ENCODE measurements at regions not wholly inside any gene's neighbourhood (a gene's known extent, or its start where the extent isn't known, plus 50 kb on each side); places are given as distances from the start of the nearest gene placed in this dataset.

- no peaks in the 10 kb centered on the region for H3K9me3 ChIP-seq (ENCODE audit: control insufficient read depth, insufficient read depth, low read depth, low read length)
- TF ChIP-seq ZNF146 (tag by site-specific recombination; IDR thresholded peaks at IDR 0.05) (no peak), ZNF280D (tag by site-specific recombination; IDR thresholded peaks at IDR 0.05) (no peak), ZNF560 (tag by site-specific recombination; IDR thresholded peaks at IDR 0.05; ENCODE audit: borderline replicate concordance) (no peak), ZNF2 (tag by site-specific recombination; IDR thresholded peaks at IDR 0.05) (no peak), BCL11A (tag by site-specific recombination; IDR thresholded peaks at IDR 0.05; ENCODE audit: low read depth) (no peak), ZNF132 (tag by site-specific recombination; IDR thresholded peaks at IDR 0.05; ENCODE audit: borderline replicate concordance) (no peak), ZNF311 (tag by site-specific recombination; IDR thresholded peaks at IDR 0.05; ENCODE audit: borderline replicate concordance) (no peak)
- no peak overlapping the region for H3K27ac ChIP-seq (ENCODE audit: extremely low read depth, low read depth, low read length)
- CTCF ChIA-PET: no interaction called here
- H3K4me3 ChIP-seq (ENCODE audit: low read depth, low read length): no peak overlapping the region
- H3K36me3 ChIP-seq (ENCODE audit: control insufficient read depth in 2 of 2, insufficient read depth in 1 of 2, low read length in 2 of 2): no peaks in the 10 kb centered on the region
- POLR2A ChIA-PET: no interaction called here
- H3K4me1 ChIP-seq (ENCODE audit: control insufficient read depth, insufficient read depth, low read length): no peaks in the 10 kb centered on the region
Measured at GRCh38 chr12:30308010-30308717, 387.5 kb downstream of the IPO8 start.

DNA sequence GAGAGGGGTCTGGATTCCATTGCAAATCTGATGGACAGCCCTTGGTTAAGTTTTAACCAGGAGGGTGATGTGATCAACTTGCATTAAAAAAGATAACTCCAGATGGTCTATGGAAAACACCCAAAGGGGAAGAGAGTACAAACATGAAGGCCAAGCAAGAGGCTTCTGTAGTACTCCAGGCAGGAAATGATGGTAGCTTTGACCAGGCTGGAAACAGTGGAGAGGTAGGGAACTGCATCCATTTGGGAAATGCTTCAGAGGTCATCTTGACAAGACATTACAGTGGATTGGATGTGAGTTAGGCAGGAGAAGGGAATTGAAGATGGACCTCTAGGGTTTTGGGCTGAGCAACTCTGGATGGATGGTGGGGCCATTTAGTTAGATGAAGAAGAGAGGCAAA is 391.1 kb downstream of the IPO8 start:
- ChIA-PET POLR2A (no interaction called here), CTCF (interaction anchor here (0.9 kb wide), 1 partner anchor 13 kb away, joined by 4 read pairs; no protein-coding TSS in a partner anchor)
- Histone ChIP-seq H3K27ac (ENCODE audit: extremely low read depth, low read depth, low read length) (no peak overlapping the region), H3K36me3 (ENCODE audit: control insufficient read depth in 2 of 2, insufficient read depth in 1 of 2, low read length in 2 of 2) (no peaks in the 10 kb centered on the region), H3K4me1 (ENCODE audit: control insufficient read depth, insufficient read depth, low read length) (no peaks in the 10 kb centered on the region), H3K4me3 (ENCODE audit: low read depth, low read length) (no peak overlapping the region), H3K9me3 (ENCODE audit: control insufficient read depth, insufficient read depth, low read depth, low read length) (no peaks in the 10 kb centered on the region)
- TF ChIP-seq ZEB2 (tag by site-specific recombination; IDR thresholded peaks at IDR 0.05): no peak
- TF ChIP-seq MYNN (tag by site-specific recombination; IDR thresholded peaks at IDR 0.05; ENCODE audit: borderline replicate concordance): no peak
- no peak for TF ChIP-seq INSM2 (tag by site-specific recombination; IDR thresholded peaks at IDR 0.05)
- TF ChIP-seq, protein P1, sequence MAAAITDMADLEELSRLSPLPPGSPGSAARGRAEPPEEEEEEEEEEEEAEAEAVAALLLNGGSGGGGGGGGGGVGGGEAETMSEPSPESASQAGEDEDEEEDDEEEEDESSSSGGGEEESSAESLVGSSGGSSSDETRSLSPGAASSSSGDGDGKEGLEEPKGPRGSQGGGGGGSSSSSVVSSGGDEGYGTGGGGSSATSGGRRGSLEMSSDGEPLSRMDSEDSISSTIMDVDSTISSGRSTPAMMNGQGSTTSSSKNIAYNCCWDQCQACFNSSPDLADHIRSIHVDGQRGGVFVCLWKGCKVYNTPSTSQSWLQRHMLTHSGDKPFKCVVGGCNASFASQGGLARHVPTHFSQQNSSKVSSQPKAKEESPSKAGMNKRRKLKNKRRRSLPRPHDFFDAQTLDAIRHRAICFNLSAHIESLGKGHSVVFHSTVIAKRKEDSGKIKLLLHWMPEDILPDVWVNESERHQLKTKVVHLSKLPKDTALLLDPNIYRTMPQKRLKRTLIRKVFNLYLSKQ (tag by site-specific recombination; IDR thresholded peaks at IDR 0.05; ENCODE audit: borderline replicate concordance): no peak
- no peak for TF ChIP-seq ZNF654 (tag by site-specific recombination; IDR thresholded peaks at IDR 0.05; ENCODE audit: low read depth)
- no peak for TF ChIP-seq ZNF146 (tag by site-specific recombination; IDR thresholded peaks at IDR 0.05)
- TF ChIP-seq, protein P2, sequence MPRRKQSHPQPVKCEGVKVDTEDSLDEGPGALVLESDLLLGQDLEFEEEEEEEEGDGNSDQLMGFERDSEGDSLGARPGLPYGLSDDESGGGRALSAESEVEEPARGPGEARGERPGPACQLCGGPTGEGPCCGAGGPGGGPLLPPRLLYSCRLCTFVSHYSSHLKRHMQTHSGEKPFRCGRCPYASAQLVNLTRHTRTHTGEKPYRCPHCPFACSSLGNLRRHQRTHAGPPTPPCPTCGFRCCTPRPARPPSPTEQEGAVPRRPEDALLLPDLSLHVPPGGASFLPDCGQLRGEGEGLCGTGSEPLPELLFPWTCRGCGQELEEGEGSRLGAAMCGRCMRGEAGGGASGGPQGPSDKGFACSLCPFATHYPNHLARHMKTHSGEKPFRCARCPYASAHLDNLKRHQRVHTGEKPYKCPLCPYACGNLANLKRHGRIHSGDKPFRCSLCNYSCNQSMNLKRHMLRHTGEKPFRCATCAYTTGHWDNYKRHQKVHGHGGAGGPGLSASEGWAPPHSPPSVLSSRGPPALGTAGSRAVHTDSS (tag by site-specific recombination; IDR thresholded peaks at IDR 0.05): no peak
- no peak for TF ChIP-seq ZNF549 (tag by site-specific recombination; IDR thresholded peaks at IDR 0.05)
- no peak for TF ChIP-seq ZBTB1 (tag by site-specific recombination; IDR thresholded peaks at IDR 0.05)
- TF ChIP-seq TCF7L2 (IDR thresholded peaks at IDR 0.05; ENCODE audit: borderline replicate concordance, low read depth, low read length): no peak
- no peak for TF ChIP-seq ZNF354C (tag by site-specific recombination; IDR thresholded peaks at IDR 0.05; ENCODE audit: borderline replicate concordance, low read depth)
- TF ChIP-seq IKZF3 (tag by site-specific recombination; IDR thresholded peaks at IDR 0.05): no peak
- no peak for TF ChIP-seq ZNF510 (tag by site-specific recombination; IDR thresholded peaks at IDR 0.05; ENCODE audit: insufficient replicate concordance)
- TF ChIP-seq ZNF132 (tag by site-specific recombination; IDR thresholded peaks at IDR 0.05; ENCODE audit: borderline replicate concordance): no peak
- TF ChIP-seq, protein P3, sequence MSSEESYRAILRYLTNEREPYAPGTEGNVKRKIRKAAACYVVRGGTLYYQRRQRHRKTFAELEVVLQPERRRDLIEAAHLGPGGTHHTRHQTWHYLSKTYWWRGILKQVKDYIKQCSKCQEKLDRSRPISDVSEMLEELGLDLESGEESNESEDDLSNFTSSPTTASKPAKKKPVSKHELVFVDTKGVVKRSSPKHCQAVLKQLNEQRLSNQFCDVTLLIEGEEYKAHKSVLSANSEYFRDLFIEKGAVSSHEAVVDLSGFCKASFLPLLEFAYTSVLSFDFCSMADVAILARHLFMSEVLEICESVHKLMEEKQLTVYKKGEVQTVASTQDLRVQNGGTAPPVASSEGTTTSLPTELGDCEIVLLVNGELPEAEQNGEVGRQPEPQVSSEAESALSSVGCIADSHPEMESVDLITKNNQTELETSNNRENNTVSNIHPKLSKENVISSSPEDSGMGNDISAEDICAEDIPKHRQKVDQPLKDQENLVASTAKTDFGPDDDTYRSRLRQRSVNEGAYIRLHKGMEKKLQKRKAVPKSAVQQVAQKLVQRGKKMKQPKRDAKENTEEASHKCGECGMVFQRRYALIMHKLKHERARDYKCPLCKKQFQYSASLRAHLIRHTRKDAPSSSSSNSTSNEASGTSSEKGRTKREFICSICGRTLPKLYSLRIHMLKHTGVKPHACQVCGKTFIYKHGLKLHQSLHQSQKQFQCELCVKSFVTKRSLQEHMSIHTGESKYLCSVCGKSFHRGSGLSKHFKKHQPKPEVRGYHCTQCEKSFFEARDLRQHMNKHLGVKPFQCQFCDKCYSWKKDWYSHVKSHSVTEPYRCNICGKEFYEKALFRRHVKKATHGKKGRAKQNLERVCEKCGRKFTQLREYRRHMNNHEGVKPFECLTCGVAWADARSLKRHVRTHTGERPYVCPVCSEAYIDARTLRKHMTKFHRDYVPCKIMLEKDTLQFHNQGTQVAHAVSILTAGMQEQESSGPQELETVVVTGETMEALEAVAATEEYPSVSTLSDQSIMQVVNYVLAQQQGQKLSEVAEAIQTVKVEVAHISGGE (tag by site-specific recombination; conservative IDR thresholded peaks at IDR 0.05; ENCODE audit: low read depth): no peak
- TF ChIP-seq ZNF341 (tag by site-specific recombination; IDR thresholded peaks at IDR 0.05; ENCODE audit: low read depth): no peak
- no peak for TF ChIP-seq ZNF311 (tag by site-specific recombination; IDR thresholded peaks at IDR 0.05; ENCODE audit: borderline replicate concordance)
- no peak for TF ChIP-seq HOXA7 (CRISPR knock-in tag; IDR thresholded peaks at IDR 0.05; ENCODE audit: borderline replicate concordance)

All from HEK293 (cell line).